MV-4-11 (cell line): ENCODE measurements at regions not wholly inside any gene's neighbourhood (a gene's known extent, or its start where the extent isn't known, plus 50 kb on each side); places are given as distances from the start of the nearest gene placed in this dataset.
A peak's percentile ranks its signal among the peaks of the same experiment; 100 is the strongest.

Experiments used
- DNase-seq: peaks from one replicate; lab custom pipeline; 2025; lab: John Stamatoyannopoulos, UW

DNA sequence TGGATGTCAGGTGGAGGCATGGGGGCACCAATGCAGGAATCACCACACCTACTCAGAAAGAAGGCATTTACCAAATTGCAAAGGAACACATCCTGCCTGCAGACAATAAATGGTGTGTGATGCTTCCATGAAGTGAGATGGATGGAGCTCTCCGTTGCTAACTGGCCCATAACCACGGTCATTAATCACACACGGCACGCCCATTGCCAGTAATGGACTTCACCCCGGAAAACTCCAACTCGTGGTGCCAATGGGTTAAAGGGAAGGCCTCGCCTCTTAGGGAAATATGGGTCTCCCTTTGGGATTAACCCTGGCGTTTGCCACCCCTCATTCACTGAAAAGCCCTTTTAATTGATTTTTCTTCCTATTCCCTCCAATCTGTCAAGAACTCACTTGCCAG lies 443.1 kb upstream of the DAB1 start:
- no peak for DNase-seq

- no peak for DNase-seq
These were observed 437.2 kb upstream of the DAB1 start for GRCh38 chr1:57860931-57861565.

DNA sequence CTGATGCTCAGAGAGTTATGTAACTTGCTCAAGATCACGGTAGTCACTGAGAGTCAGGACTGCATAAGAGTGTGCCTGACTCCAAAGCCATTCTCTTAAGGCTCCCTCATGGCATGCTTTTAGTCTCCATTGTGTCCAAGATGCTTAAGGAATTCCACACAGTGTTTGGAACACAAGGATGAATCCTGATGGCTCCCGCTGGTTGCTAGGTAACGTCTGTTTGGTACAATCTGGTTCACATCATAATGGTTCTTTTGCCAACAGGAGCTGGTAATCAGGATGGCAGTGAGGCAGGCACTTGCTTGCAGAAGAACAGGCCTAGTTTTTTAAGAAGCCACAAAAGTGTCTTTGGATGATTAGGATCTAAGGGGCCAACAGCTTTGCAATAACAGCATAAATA lies 436.5 kb upstream of the DAB1 start:
- DNase-seq, result no peak

- DNase-seq, result no peak
These were observed 434.9 kb upstream of the DAB1 start for GRCh38 chr1:57858740-57859139.

DNA sequence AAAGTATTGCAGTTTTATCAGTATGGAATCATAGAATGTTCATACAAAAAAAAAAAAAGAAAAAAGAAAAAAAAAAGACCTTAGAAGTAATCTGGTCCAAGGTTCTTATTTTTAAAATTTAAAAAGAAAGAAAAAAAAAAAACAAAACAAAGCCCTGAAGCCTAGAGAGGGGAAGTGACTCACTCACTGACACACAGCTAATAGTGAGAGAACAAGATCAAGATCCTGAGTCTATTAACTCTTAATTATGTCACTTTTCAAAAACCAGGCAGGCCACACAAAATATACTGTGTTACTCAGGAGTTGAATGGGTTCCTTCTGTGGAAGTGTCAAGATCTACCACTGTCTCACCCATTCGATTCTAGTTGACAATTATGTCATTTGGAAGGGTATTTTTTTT lies 433.9 kb upstream of the DAB1 start:
- no peak for DNase-seq

GRCh38 chr1:57854436-57854835 lies 430.6 kb upstream of the DAB1 start:
- DNase-seq, result no peak

GRCh38 chr1:57850176-57850940 lies 426.5 kb upstream of the DAB1 start:
- no peak for DNase-seq

DNA sequence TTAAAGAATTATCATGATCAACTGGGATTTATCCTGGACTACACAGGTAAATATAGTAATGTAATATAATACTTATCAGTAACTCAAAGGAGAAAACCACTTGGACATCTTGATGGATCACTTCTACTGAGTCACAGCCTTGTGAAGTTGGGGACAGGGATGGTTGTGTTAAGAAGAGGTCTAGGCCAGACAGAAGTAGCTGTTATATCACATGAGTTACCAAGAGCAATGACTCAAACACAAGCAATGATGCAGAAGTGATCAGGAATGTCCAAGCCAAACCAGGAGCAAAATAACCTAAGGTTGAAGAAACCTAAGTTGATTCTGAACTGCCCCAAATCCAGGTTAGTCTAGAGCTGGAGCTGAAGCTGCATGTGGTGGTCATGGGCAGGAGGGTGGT lies 424.5 kb upstream of the DAB1 start:
- DNase-seq, result no peak

- DNase-seq, result no peak
These were observed 421.2 kb upstream of the DAB1 start for GRCh38 chr1:57845041-57845440.

DNA sequence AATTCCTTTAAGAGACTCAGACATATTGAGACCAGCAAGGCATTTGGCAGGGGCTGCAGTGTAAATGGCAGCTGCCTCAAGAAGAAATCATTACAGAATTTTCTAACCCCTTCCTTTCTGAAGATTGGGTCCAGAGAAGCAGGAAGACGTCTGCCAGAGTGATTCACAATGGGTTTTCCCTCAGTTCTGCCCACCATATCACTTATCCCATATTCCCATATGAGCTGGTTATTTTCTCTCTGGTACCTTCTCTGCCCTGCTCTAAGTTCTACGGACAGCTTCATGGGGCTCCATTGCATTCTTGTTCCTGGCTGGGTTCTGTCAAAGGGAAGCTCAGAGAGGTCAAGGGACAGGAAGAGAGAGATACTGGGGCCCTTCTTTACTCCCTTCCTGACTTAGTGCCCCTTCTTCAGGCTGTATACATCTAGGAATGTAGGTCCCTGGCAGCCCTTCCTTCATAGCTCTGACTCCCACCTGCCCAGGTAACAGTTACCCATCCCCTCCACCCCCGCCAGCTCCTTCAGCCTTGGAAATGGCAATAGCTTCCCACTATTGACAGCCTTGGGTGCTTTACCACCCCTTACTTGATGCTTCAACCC lies 420.6 kb upstream of the DAB1 start:
- no peak for DNase-seq

GRCh38 chr1:57843760-57844159 lies 419.9 kb upstream of the DAB1 start:
- DNase-seq, result no peak

DNA sequence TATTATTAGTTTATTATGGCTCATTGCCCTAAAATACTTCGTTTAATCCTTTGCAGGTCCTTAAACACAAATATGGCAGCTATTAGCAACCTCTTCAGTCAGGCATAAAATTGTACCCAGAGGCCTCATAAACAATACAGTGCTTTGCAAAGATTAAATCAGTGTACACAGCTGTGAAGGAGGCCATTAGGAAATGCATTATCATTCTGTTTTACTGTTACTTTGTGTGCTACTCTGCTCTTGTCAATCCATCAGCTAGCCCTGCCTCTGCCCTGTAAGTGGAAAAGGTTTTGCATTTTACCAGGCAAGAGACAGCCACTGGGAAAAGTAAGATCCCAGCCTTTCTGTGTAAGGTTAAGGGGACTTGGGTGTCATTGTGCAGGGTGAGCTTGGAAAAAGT lies 415.7 kb upstream of the DAB1 start:
- DNase-seq, result no peak

- DNase-seq, result peak; percentile 19
These were observed 415.2 kb upstream of the DAB1 start for GRCh38 chr1:57839067-57839466.

GRCh38 chr1:57835620-57836019 lies 411.8 kb upstream of the DAB1 start:
- no peak for DNase-seq

GRCh38 chr1:57833296-57833695 lies 409.4 kb upstream of the DAB1 start:
- DNase-seq, result no peak

DNA sequence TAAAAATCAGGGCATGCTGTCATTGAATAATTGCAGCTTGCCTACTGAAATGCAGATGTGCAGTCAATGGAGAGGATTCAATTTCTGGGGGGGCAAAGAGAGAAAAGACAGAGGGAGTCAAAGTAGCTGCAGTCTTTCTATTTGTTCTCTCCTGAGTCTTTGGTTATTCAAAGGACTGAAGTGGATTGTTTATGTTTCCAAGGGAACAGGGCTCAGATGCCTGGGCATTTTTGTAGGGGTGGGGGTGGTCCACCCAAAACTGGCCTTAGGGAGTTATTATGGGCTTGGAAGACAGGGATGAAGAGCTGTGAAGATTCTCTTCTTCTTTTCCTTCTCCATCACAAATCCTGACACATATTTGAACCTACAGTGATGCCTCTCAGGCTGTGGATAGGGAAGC lies 408.8 kb upstream of the DAB1 start:
- no peak for DNase-seq

- no peak for DNase-seq
These were observed 407.8 kb upstream of the DAB1 start for GRCh38 chr1:57831624-57832023.

DNA sequence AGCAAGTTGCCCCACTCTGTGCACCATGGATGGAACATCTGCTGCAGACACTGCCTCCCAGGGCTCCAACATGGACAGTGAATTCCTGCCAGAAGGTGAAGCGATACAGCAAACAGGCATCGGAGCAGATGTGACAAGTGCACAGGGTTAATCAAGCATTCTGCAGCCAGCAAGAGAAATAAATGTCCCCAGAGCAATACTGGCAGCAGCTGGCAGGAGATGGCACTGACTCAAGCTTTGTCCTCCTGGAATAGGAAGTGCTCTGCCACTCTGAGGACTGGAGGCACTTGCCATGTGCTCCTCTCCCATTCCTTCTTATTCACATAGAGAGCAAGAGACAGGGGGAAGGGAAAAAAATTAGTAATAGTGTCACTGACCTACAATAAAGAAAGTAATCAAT lies 402.7 kb upstream of the DAB1 start:
- no peak for DNase-seq

GRCh38 chr1:57824535-57824934 lies 400.7 kb upstream of the DAB1 start:
- no peak for DNase-seq

DNA sequence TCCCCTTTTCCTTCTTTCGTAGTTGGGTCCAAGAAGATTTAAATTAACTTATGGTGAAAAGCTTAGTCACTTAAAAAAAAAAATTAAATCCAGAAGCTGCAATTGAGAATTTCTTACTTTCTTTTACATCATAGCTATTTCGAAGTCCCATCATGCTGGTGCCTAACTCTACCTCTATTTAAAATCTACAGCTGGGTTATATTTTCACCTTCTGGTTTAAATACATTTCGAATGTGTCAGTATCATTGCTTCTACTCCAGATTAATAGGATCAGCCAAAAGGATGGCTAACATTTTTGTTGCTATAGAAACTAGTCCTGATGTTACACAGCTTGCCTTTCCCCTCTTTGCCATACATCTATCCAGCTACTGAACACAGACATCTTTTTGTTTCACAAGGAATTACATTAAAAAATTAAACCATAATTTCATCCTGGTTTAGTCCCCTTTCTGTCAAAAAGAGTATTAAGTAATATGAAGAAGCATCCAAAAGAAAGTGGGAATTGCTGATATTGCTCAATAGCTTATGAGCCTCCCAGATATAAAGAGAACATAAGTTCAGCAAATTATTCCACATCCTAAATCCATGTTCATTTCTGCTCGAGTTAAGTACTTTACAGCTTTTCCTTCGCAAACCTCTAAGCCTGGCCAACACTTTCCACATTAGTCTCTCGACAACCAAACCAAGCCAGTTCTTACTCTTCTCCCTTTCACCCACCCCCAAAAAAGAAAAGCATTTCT lies 396.7 kb upstream of the DAB1 start:
- no peak for DNase-seq

DNA sequence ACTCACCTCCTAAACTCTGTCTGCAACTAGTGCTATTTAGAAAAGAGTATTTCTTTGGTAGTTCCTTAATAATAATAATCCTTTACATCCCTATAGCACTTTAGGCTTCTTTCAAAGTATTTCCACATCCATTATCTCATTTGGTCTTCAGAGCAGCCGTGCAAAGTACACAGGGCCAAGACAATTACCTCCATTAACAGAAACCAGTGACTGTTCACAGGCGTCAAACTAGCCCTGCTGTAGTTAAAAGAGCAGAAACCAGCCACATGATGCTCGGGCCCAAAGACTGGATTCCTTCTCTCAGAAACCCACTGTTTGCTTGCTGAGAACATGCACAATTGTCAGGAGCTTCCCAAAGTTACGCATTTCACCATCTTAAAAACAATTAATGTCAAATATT lies 396.0 kb upstream of the DAB1 start:
- DNase-seq, result no peak

GRCh38 chr1:57803586-57803985 lies 379.7 kb upstream of the DAB1 start:
- DNase-seq, result no peak

DNA sequence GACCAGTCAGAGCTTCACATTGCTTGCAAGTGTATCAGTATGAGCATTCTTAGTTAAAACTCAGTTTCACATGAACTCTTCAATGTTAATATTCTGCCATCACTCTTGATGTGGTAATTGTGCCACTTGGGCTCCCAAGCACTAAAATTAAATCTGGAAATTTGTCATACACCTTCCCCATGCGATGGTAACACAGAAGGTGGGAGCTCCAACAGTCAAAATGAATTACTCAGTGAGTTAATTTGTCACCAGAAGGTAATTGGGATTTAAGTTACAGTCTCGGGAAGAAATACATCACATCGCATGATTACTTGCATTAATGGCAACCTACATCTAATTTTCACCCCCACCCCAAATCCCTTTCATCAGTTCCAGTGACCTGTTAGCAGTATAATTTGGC lies 376.5 kb upstream of the DAB1 start:
- DNase-seq, result no peak
